Glutamatergic neuron (in vitro differentiated cells): ENCODE measurements at regions not wholly inside any gene's neighbourhood (a gene's known extent, or its start where the extent isn't known, plus 50 kb on each side); places are given as distances from the start of the nearest gene placed in this dataset.

ENCODE experiments used
- DNase-seq: peaks from one replicate; pipeline ENCODE4 v3.0.0; 2022
- H3K27ac Mint-ChIP-seq: one replicate; pipeline ENCODE4 v1.8.0; 2020; ENCODE audit warnings: mild to moderate bottlenecking, mixed read lengths, inconsistent platforms; ENCODE audit not compliant: unreplicated experiment
- H3K27me3 Mint-ChIP-seq: one replicate; pipeline ENCODE4 v1.8.0; 2020; ENCODE audit warnings: mild to moderate bottlenecking, moderate library complexity, mixed read lengths, inconsistent platforms; ENCODE audit not compliant: unreplicated experiment
- H3K36me3 Mint-ChIP-seq: one replicate; pipeline ENCODE4 v1.8.0; 2020; ENCODE audit warnings: mild to moderate bottlenecking, mixed read lengths, inconsistent platforms; ENCODE audit not compliant: unreplicated experiment
- H3K4me1 Mint-ChIP-seq: one replicate; pipeline ENCODE4 v1.8.0; 2020; ENCODE audit warnings: mild to moderate bottlenecking, low read depth, mixed read lengths, inconsistent platforms; ENCODE audit not compliant: unreplicated experiment
- H3K4me3 Mint-ChIP-seq: one replicate; pipeline ENCODE4 v1.8.0; 2020; ENCODE audit warnings: mild to moderate bottlenecking, mixed read lengths, inconsistent platforms; ENCODE audit not compliant: unreplicated experiment
- H3K9me3 Mint-ChIP-seq: one replicate; pipeline ENCODE4 v1.8.0; 2020; ENCODE audit warnings: mild to moderate bottlenecking, moderate library complexity, mixed read lengths, inconsistent platforms; ENCODE audit not compliant: unreplicated experiment
- CTCF ChIP-seq: fragments of 200-600 bp; sonication (generic); IDR thresholded peaks from one replicate; pipeline ENCODE4 v1.5.0; 2021; ENCODE audit not compliant: partially characterized antibody, unreplicated experiment

- H3K9me3 Mint-ChIP-seq = no peaks in the 10 kb centered on the region
Measured at GRCh38 chrX:77200663-77201062, 246.5 kb upstream of the FGF16 start.

GRCh38 chrX:77223046-77223445 lies 224.1 kb upstream of the FGF16 start:
- no peaks in the 10 kb centered on the region for H3K4me1 Mint-ChIP-seq
- no peak for DNase-seq
- H3K9me3 Mint-ChIP-seq = peaks cover 2% of the 10 kb centered on the region
- no peaks in the 10 kb centered on the region for H3K27me3 Mint-ChIP-seq
- no peaks in the 10 kb centered on the region for H3K36me3 Mint-ChIP-seq
- H3K4me3 Mint-ChIP-seq = no peak overlapping the region
- no peak for TF ChIP-seq CTCF
- H3K27ac Mint-ChIP-seq = no peak overlapping the region

More at GRCh38 chrX:77200663-77201062, 246.5 kb upstream of the FGF16 start:
- no peak for DNase-seq
- H3K4me3 Mint-ChIP-seq = no peak overlapping the region
- H3K4me1 Mint-ChIP-seq = no peaks in the 10 kb centered on the region
- TF ChIP-seq CTCF = no peak
- H3K27me3 Mint-ChIP-seq = peaks cover 2% of the 10 kb centered on the region
- H3K27ac Mint-ChIP-seq = no peak overlapping the region
- no peaks in the 10 kb centered on the region for H3K36me3 Mint-ChIP-seq

GRCh38 chrX:77264490-77264889 lies 182.7 kb upstream of the FGF16 start:
- Mint-ChIP-seq H3K36me3 (peaks cover 13% of the 10 kb centered on the region), H3K4me1 (no peaks in the 10 kb centered on the region), H3K9me3 (peaks cover 10% of the 10 kb centered on the region), H3K27ac (no peak overlapping the region), H3K4me3 (no peak overlapping the region), H3K27me3 (no peaks in the 10 kb centered on the region)
- DNase-seq = no peak
- TF ChIP-seq CTCF = no peak

GRCh38 chrX:77275392-77275791 lies 171.8 kb upstream of the FGF16 start:
- no peaks in the 10 kb centered on the region for H3K4me1 Mint-ChIP-seq
- H3K36me3 Mint-ChIP-seq = peaks cover 6% of the 10 kb centered on the region
- H3K4me3 Mint-ChIP-seq = no peak overlapping the region
- no peaks in the 10 kb centered on the region for H3K27me3 Mint-ChIP-seq
- no peak for TF ChIP-seq CTCF
- no peak for DNase-seq
- H3K27ac Mint-ChIP-seq = no peak overlapping the region
- H3K9me3 Mint-ChIP-seq = no peaks in the 10 kb centered on the region

- no peaks in the 10 kb centered on the region for H3K27me3 Mint-ChIP-seq
- TF ChIP-seq CTCF = peak; percentile 36
- peaks cover 6% of the 10 kb centered on the region for H3K36me3 Mint-ChIP-seq
- H3K4me3 Mint-ChIP-seq = no peak overlapping the region
- H3K27ac Mint-ChIP-seq = no peak overlapping the region
- H3K9me3 Mint-ChIP-seq = no peaks in the 10 kb centered on the region
- no peaks in the 10 kb centered on the region for H3K4me1 Mint-ChIP-seq
- no peak for DNase-seq
Measured at GRCh38 chrX:77276742-77277141, 170.4 kb upstream of the FGF16 start.
